IgD-negative memory B cell (primary cell): ENCODE measurements at regions not wholly inside any gene's neighbourhood (a gene's known extent, or its start where the extent isn't known, plus 50 kb on each side); places are given as distances from the start of the nearest gene placed in this dataset.
"Not testable (repeated sequence)": the region's sequence is repeated elsewhere in the genome, so short reads cannot be mapped to it uniquely, and the experiment has no call there.

Experiments
- H3K27ac Mint-ChIP-seq, 3 donors: one replicate each; pipeline ENCODE4 v1.8.0; 2020 to 2022; ENCODE audit warnings: mild to moderate bottlenecking in 3 of 3, mixed read lengths in 3 of 3, moderate library complexity in 1 of 3
- H3K27me3 Mint-ChIP-seq: one replicate; pipeline ENCODE4 v1.8.0; 2021; ENCODE audit warnings: mixed read lengths
- H3K36me3 Mint-ChIP-seq: one replicate; pipeline ENCODE4 v1.8.0; 2020; ENCODE audit warnings: mild to moderate bottlenecking, mixed read lengths
- H3K4me1 Mint-ChIP-seq, 3 donors: one replicate each; pipeline ENCODE4 v1.8.0; 2020 to 2022; ENCODE audit warnings: mixed read lengths in 3 of 3, mild to moderate bottlenecking in 1 of 3
- H3K4me3 Mint-ChIP-seq, 4 donors: one replicate each; pipeline ENCODE4 v1.8.0; 2020 to 2022; ENCODE audit warnings: mild to moderate bottlenecking in 4 of 4, mixed read lengths in 4 of 4, moderate library complexity in 3 of 4
- H3K9me3 Mint-ChIP-seq, 3 donors: one replicate each; pipeline ENCODE4 v1.8.0; 2020 to 2021; ENCODE audit warnings: mixed read lengths in 3 of 3, mild to moderate bottlenecking in 1 of 3

GRCh38 chr2:175606010-175606841 is 395.8 kb downstream of the LNPK start:
- H3K9me3 Mint-ChIP-seq = peaks cover 0 to 3% (median 2%) of the 10 kb centered on the region in 3 donors
- no peaks in the 10 kb centered on the region for H3K4me1 Mint-ChIP-seq
- no peak overlapping the region for H3K27ac Mint-ChIP-seq
- no peaks in the 10 kb centered on the region for H3K36me3 Mint-ChIP-seq
- H3K27me3 Mint-ChIP-seq = peaks cover 2% of the 10 kb centered on the region
- no peak overlapping the region for H3K4me3 Mint-ChIP-seq

- no peaks in the 10 kb centered on the region for H3K27me3 Mint-ChIP-seq
- H3K4me1 Mint-ChIP-seq = no peaks in the 10 kb centered on the region
- H3K36me3 Mint-ChIP-seq = no peaks in the 10 kb centered on the region
Observed at GRCh38 chr2:175605640-175606009, 396.4 kb downstream of the LNPK start.

GRCh38 chr2:175601969-175602368 is 400.1 kb downstream of the LNPK start:
- H3K4me1 Mint-ChIP-seq = no peaks in the 10 kb centered on the region
- no peaks in the 10 kb centered on the region for H3K27me3 Mint-ChIP-seq
- H3K9me3 Mint-ChIP-seq = peaks cover 0 to 2% (median 2%) of the 10 kb centered on the region in 3 donors
- H3K4me3 Mint-ChIP-seq = no peak overlapping the region
- H3K27ac Mint-ChIP-seq = no peak overlapping the region
- H3K36me3 Mint-ChIP-seq = no peaks in the 10 kb centered on the region

More at GRCh38 chr2:175605640-175606009, 396.4 kb downstream of the LNPK start:
- Mint-ChIP-seq H3K4me3 (no peak overlapping the region), H3K27ac (no peak overlapping the region), H3K9me3 (peaks cover 0 to 3% (median 2%) of the 10 kb centered on the region in 3 donors)

- Mint-ChIP-seq H3K4me1 (no peaks in the 10 kb centered on the region), H3K9me3 (peaks cover 0 to 3% (median 2%) of the 10 kb centered on the region in 3 donors), H3K36me3 (no peaks in the 10 kb centered on the region), H3K27me3 (no peaks in the 10 kb centered on the region), H3K27ac (no peak overlapping the region), H3K4me3 (no peak overlapping the region)
Observed at GRCh38 chr2:175599966-175600831, 401.9 kb downstream of the LNPK start.

- H3K27me3 Mint-ChIP-seq = no peaks in the 10 kb centered on the region
- no peak overlapping the region for H3K4me3 Mint-ChIP-seq
- no peaks in the 10 kb centered on the region for H3K36me3 Mint-ChIP-seq
- no peaks in the 10 kb centered on the region for H3K4me1 Mint-ChIP-seq
- H3K9me3 Mint-ChIP-seq = peaks cover 0 to 2% (median 0%) of the 10 kb centered on the region in 3 donors
- no peak overlapping the region for H3K27ac Mint-ChIP-seq
Observed at GRCh38 chr2:175597286-175597685, 404.8 kb downstream of the LNPK start.

GRCh38 chr2:175595139-175595538 is 406.9 kb downstream of the LNPK start:
- no peaks in the 10 kb centered on the region for H3K36me3 Mint-ChIP-seq
- H3K9me3 Mint-ChIP-seq = peaks cover 0 to 2% (median 0%) of the 10 kb centered on the region in 3 donors
- H3K4me3 Mint-ChIP-seq = no peak overlapping the region
- H3K27me3 Mint-ChIP-seq = no peaks in the 10 kb centered on the region
- H3K27ac Mint-ChIP-seq = no peak overlapping the region
- no peaks in the 10 kb centered on the region for H3K4me1 Mint-ChIP-seq

- H3K36me3 Mint-ChIP-seq, H3K4me3 Mint-ChIP-seq, H3K27ac Mint-ChIP-seq, H3K27me3 Mint-ChIP-seq, H3K9me3 Mint-ChIP-seq, H3K4me1 Mint-ChIP-seq: not testable (repeated sequence)
Observed at GRCh38 chr2:175593686-175594525, 408.2 kb downstream of the LNPK start.

GRCh38 chr2:175588213-175588612 is 406.7 kb upstream of the ATP5MC3 start:
- H3K9me3 Mint-ChIP-seq, H3K27me3 Mint-ChIP-seq, H3K4me1 Mint-ChIP-seq, H3K4me3 Mint-ChIP-seq, H3K36me3 Mint-ChIP-seq, H3K27ac Mint-ChIP-seq: not testable (repeated sequence)

GRCh38 chr2:175585496-175585895 is 404.0 kb upstream of the ATP5MC3 start:
- Mint-ChIP-seq H3K4me3 (no peak overlapping the region), H3K4me1 (no peaks in the 10 kb centered on the region), H3K27me3 (no peaks in the 10 kb centered on the region), H3K9me3 (peaks cover 0 to 4% (median 0%) of the 10 kb centered on the region in 3 donors), H3K36me3 (no peaks in the 10 kb centered on the region), H3K27ac (no peak overlapping the region)

- Mint-ChIP-seq H3K27me3 (peaks cover 3% of the 10 kb centered on the region), H3K9me3 (no peaks in the 10 kb centered on the region), H3K36me3 (peaks cover 2% of the 10 kb centered on the region), H3K4me3 (no peak overlapping the region), H3K27ac (no peak overlapping the region), H3K4me1 (peaks cover 3 to 10% (median 4%) of the 10 kb centered on the region in 3 donors)
Observed at GRCh38 chr2:175580652-175581051, 399.1 kb upstream of the ATP5MC3 start.

- H3K9me3 Mint-ChIP-seq = no peaks in the 10 kb centered on the region
- no peak overlapping the region for H3K4me3 Mint-ChIP-seq
Observed at GRCh38 chr2:175579646-175580045, 398.1 kb upstream of the ATP5MC3 start.

GRCh38 chr2:175577368-175577970 is 396.0 kb upstream of the ATP5MC3 start:
- H3K27me3 Mint-ChIP-seq = peaks cover 5% of the 10 kb centered on the region
- H3K27ac Mint-ChIP-seq = no peak overlapping the region
- H3K4me1 Mint-ChIP-seq = peaks cover 5 to 17% (median 9%) of the 10 kb centered on the region in 3 donors
- peak overlapping the region in 1 of 4 donors; percentile 46 for H3K4me3 Mint-ChIP-seq
- H3K36me3 Mint-ChIP-seq = peaks cover 2% of the 10 kb centered on the region
- no peaks in the 10 kb centered on the region for H3K9me3 Mint-ChIP-seq

More at GRCh38 chr2:175579646-175580045, 398.1 kb upstream of the ATP5MC3 start:
- Mint-ChIP-seq H3K36me3 (peaks cover 2% of the 10 kb centered on the region), H3K4me1 (peaks cover 5 to 15% (median 9%) of the 10 kb centered on the region in 3 donors), H3K27ac (no peak overlapping the region), H3K27me3 (peaks cover 3% of the 10 kb centered on the region)

- H3K27ac Mint-ChIP-seq = peak overlapping the region in 1 of 3 donors; percentile 24
- peaks cover 5% of the 10 kb centered on the region for H3K27me3 Mint-ChIP-seq
Observed at GRCh38 chr2:175576875-175577274, 395.4 kb upstream of the ATP5MC3 start.

GRCh38 chr2:175576270-175576669 is 394.8 kb upstream of the ATP5MC3 start:
- H3K27me3 Mint-ChIP-seq = peaks cover 5% of the 10 kb centered on the region
- no peaks in the 10 kb centered on the region for H3K9me3 Mint-ChIP-seq
- H3K27ac Mint-ChIP-seq = no peak overlapping the region

More at GRCh38 chr2:175576875-175577274, 395.4 kb upstream of the ATP5MC3 start:
- peaks cover 5 to 17% (median 9%) of the 10 kb centered on the region in 3 donors for H3K4me1 Mint-ChIP-seq
- peaks cover 2% of the 10 kb centered on the region for H3K36me3 Mint-ChIP-seq
- no peak overlapping the region for H3K4me3 Mint-ChIP-seq
- H3K9me3 Mint-ChIP-seq = no peaks in the 10 kb centered on the region

More at GRCh38 chr2:175576270-175576669, 394.8 kb upstream of the ATP5MC3 start:
- peak overlapping the region in 1 of 4 donors; percentile 71 for H3K4me3 Mint-ChIP-seq
- peaks cover 2% of the 10 kb centered on the region for H3K36me3 Mint-ChIP-seq
- H3K4me1 Mint-ChIP-seq = peaks cover 5 to 17% (median 9%) of the 10 kb centered on the region in 3 donors
